ENCODE measurements at regions not wholly inside any gene's neighbourhood (a gene's known extent, or its start where the extent isn't known, plus 50 kb on each side); places are given as distances from the start of the nearest gene placed in this dataset.

DNA sequence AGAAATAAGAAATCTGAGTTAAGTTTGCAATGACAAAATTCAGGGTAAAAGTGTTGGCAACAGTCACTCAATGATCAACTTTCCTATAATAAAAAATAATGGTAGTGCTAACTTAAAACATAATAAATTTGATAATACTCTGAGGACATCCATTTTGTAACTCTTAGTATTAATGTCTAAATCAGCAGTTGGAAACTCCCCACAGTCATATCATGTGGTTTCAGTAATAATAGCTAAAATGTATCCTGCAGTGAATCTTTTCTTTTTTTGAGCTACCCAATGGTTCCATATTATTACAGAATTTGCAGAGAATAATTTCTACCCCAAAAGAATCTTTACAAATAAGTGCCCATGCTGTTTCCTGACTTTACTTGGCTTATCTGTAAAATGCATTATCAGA, 286.7 kb downstream of the PTPRC start:
- TF ChIP-seq SNAI2 (CRISPR knock-in tag; IDR thresholded peaks at IDR 0.05), result no peak
- TF ChIP-seq ZC3H10 (CRISPR knock-in tag; IDR thresholded peaks at IDR 0.05), result no peak
- ATAC-seq, result no peak

DNA sequence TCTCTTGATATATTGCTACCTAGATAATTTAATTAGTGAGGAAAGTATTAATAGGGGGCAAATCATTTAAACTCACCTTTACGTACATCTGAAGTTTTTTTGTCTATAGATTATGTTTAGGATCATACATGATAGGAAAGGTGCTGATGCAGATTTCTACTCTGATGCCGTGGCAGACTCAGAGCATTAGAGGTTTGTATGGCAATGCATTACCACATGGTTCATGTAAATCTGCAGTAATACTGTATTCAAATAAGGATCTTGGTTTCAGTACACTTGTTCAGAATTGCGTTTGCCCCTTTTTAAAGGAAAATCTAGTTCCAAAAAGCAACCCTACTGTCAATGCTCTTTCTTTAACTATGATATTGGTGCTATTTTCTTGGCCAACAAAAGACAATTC, 288.3 kb downstream of the PTPRC start:
- TF ChIP-seq ZC3H10 (CRISPR knock-in tag; IDR thresholded peaks at IDR 0.05) (no peak), ZFP3 (CRISPR knock-in tag; IDR thresholded peaks at IDR 0.05) (no peak), CREB5 (CRISPR knock-in tag; IDR thresholded peaks at IDR 0.05; ENCODE audit: low read depth) (no peak), ISL1 (CRISPR knock-in tag; IDR thresholded peaks at IDR 0.05) (no peak), OSR1 (CRISPR knock-in tag; IDR thresholded peaks at IDR 0.05) (no peak)
- no peak for ATAC-seq

DNA sequence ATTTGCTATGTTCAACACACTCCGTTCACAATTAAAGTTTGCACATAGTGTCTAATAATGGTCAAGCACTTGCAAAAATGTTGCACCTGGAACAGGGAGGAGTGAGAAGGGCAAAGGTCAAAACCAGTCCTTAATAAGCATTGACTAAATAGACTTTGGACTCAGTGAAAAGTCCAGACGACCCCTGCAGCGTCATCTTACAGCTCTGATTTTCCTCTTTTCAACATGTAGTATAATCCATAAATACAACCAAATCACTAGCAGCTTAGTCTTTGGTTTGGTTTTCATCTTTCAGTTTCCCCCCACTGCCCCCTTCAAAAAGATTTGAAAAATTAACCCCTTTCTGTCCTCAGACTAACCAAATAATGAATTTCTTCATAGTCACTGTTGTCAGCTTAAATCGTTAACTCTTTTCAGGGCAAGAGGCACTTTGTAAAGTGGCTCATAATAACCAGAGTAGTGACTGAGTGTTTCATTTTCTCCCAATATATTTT, 290.3 kb downstream of the PTPRC start:
- TF ChIP-seq ZNF8 (CRISPR knock-in tag; IDR thresholded peaks at IDR 0.05) (no peak), ZNF565 (CRISPR knock-in tag; conservative IDR thresholded peaks at IDR 0.05; ENCODE audit: low read depth) (no peak), CSRNP3 (CRISPR knock-in tag; IDR thresholded peaks at IDR 0.05) (no peak), ZFP3 (CRISPR knock-in tag; IDR thresholded peaks at IDR 0.05) (no peak), PPARA (CRISPR knock-in tag; IDR thresholded peaks at IDR 0.05; ENCODE audit: borderline replicate concordance) (no peak)
- no peak for ATAC-seq

DNA sequence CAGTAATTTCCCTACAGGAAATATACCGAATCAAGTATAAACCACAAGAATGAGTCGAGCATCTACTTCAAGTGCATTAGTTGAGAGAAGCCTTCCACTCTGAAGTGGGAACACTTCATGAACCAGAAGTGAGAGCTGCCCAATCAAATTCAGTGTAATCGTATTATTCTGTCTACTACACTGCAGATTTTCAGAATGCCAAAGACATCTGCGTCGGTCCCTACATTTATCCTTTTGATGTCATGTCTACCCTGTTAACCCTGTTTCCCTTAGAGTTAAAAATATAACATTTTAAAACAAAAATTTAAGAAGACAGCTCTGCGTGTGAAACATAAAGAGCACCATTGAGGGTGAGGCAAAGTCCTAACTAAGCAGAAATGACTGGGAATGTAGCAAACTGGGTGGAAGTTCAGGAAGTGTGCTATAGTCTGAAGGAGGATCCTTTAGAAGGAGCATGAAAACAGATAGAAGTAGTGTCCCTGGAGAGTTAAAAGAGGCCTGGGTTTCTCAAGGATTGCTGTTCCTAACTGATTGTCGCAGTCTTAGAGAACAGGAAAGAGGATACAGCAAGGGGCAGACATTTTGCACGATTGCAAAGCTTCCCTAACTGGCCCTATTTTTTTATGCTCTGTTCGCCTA, 291.2 kb downstream of the PTPRC start:
- peak; percentile 76 for ATAC-seq
- TF ChIP-seq CSRNP3 (CRISPR knock-in tag; IDR thresholded peaks at IDR 0.05) (no peak), ARNTL (CRISPR knock-in tag; IDR thresholded peaks at IDR 0.05; ENCODE audit: borderline replicate concordance, low read depth) (no peak), TOX (CRISPR knock-in tag; IDR thresholded peaks at IDR 0.05; ENCODE audit: borderline replicate concordance) (no peak), CREB5 (CRISPR knock-in tag; IDR thresholded peaks at IDR 0.05; ENCODE audit: low read depth) (no peak), ZFP3 (CRISPR knock-in tag; IDR thresholded peaks at IDR 0.05) (no peak), ZFP30 (CRISPR knock-in tag; IDR thresholded peaks at IDR 0.05) (no peak), ZNF565 (CRISPR knock-in tag; conservative IDR thresholded peaks at IDR 0.05; ENCODE audit: low read depth) (no peak), ZNF8 (CRISPR knock-in tag; IDR thresholded peaks at IDR 0.05) (no peak), ISL1 (CRISPR knock-in tag; IDR thresholded peaks at IDR 0.05) (no peak), PPARA (CRISPR knock-in tag; IDR thresholded peaks at IDR 0.05; ENCODE audit: borderline replicate concordance) (no peak), OSR1 (CRISPR knock-in tag; IDR thresholded peaks at IDR 0.05) (no peak), TSHZ2 (CRISPR knock-in tag; IDR thresholded peaks at IDR 0.05) (no peak), SNAI2 (CRISPR knock-in tag; IDR thresholded peaks at IDR 0.05) (no peak), ESRRG (CRISPR knock-in tag; IDR thresholded peaks at IDR 0.05) (no peak), ZC3H10 (CRISPR knock-in tag; IDR thresholded peaks at IDR 0.05) (no peak), BACH2 (CRISPR knock-in tag; IDR thresholded peaks at IDR 0.05; ENCODE audit: borderline replicate concordance) (no peak), CSDC2 (CRISPR knock-in tag; IDR thresholded peaks at IDR 0.05) (no peak), GLIS3 (CRISPR knock-in tag; IDR thresholded peaks at IDR 0.05) (no peak)
- TF ChIP-seq, protein P1, sequence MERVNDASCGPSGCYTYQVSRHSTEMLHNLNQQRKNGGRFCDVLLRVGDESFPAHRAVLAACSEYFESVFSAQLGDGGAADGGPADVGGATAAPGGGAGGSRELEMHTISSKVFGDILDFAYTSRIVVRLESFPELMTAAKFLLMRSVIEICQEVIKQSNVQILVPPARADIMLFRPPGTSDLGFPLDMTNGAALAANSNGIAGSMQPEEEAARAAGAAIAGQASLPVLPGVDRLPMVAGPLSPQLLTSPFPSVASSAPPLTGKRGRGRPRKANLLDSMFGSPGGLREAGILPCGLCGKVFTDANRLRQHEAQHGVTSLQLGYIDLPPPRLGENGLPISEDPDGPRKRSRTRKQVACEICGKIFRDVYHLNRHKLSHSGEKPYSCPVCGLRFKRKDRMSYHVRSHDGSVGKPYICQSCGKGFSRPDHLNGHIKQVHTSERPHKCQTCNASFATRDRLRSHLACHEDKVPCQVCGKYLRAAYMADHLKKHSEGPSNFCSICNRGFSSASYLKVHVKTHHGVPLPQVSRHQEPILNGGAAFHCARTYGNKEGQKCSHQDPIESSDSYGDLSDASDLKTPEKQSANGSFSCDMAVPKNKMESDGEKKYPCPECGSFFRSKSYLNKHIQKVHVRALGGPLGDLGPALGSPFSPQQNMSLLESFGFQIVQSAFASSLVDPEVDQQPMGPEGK (CRISPR knock-in tag; IDR thresholded peaks at IDR 0.05; ENCODE audit: borderline replicate concordance), result no peak
